ENCODE measurements at regions not wholly inside any gene's neighbourhood (a gene's known extent, or its start where the extent isn't known, plus 50 kb on each side); places are given as distances from the start of the nearest gene placed in this dataset.

DNA sequence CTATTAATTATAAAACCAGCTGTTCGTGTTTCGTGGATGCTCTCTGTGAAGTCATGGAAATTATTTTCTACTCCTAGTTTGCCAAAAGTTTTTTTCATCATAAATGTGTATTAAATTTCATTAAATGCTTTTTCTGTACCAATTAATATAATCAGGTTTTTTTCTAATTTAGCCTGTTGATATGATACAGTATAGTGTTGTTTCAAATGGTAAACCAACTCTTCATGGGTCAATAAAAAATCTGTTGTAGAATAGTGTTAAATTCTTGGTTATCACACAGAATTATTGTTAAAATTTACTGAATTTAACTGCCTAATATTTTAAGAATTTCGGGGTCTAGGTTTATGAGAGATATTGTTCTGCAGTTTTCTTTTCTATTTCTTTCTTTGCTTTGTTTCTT is 505.9 kb upstream of the MANEA start:
- WGBS, 2 donors, result 88 to 89% methylated on average over 3 of the region's 3 CpGs
- no peaks in the 10 kb centered on the region for H3K36me3 ChIP-seq

DNA sequence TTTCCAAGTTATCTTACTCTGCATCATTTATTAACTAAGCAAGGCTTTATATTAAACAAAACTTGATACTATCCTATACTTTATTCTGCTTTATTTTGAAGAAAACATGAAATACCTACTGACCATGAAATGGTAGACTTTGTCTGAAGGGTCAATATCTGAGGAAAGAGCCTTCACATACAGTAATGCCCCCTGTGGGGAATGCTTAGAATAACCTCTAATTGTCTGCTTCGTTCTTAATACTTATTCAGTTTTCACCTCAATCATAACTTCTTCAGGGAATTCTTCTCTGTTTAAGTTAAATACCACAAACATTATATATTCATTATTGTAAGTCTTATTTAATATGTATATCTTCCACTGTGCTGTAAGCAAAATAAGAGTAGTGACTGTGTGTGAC is 498.9 kb upstream of the MANEA start:
- H3K36me3 ChIP-seq, result no peaks in the 10 kb centered on the region
- no peaks in the 10 kb centered on the region for H3K27me3 ChIP-seq
- no peaks in the 10 kb centered on the region for H3K9me3 ChIP-seq
- no peak overlapping the region for H3K4me3 ChIP-seq
- 59 to 75% methylated on average over 1 of the region's 1 CpG for WGBS, 2 donors
- H3K27ac ChIP-seq, result no peak overlapping the region
- DNase-seq, result no peak
- TF ChIP-seq, protein P1, sequence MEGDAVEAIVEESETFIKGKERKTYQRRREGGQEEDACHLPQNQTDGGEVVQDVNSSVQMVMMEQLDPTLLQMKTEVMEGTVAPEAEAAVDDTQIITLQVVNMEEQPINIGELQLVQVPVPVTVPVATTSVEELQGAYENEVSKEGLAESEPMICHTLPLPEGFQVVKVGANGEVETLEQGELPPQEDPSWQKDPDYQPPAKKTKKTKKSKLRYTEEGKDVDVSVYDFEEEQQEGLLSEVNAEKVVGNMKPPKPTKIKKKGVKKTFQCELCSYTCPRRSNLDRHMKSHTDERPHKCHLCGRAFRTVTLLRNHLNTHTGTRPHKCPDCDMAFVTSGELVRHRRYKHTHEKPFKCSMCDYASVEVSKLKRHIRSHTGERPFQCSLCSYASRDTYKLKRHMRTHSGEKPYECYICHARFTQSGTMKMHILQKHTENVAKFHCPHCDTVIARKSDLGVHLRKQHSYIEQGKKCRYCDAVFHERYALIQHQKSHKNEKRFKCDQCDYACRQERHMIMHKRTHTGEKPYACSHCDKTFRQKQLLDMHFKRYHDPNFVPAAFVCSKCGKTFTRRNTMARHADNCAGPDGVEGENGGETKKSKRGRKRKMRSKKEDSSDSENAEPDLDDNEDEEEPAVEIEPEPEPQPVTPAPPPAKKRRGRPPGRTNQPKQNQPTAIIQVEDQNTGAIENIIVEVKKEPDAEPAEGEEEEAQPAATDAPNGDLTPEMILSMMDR (IDR thresholded peaks at IDR 0.05), result no peak
- TF ChIP-seq POLR2AphosphoS5 (IDR thresholded peaks at IDR 0.05) (no peak), EP300 (IDR thresholded peaks at IDR 0.05) (no peak), POLR2A (IDR thresholded peaks at IDR 0.05) (no peak)
- H3K4me1 ChIP-seq, result no peaks in the 10 kb centered on the region
- intact Hi-C loops (cut with DNase I), result no loop called here

More for the DNA sequence above, 505.9 kb upstream of the MANEA start:
- Histone ChIP-seq H3K27me3 (no peaks in the 10 kb centered on the region), H3K4me1 (no peaks in the 10 kb centered on the region), H3K4me3 (no peak overlapping the region), H3K9me3 (no peaks in the 10 kb centered on the region), H3K27ac (no peak overlapping the region)
- no peak for DNase-seq
- intact Hi-C loops (cut with DNase I), result no loop called here
- TF ChIP-seq EP300 (IDR thresholded peaks at IDR 0.05) (no peak), POLR2A (IDR thresholded peaks at IDR 0.05) (no peak), POLR2AphosphoS5 (IDR thresholded peaks at IDR 0.05) (no peak)
- TF ChIP-seq, protein P1 (IDR thresholded peaks at IDR 0.05), result no peak

DNA sequence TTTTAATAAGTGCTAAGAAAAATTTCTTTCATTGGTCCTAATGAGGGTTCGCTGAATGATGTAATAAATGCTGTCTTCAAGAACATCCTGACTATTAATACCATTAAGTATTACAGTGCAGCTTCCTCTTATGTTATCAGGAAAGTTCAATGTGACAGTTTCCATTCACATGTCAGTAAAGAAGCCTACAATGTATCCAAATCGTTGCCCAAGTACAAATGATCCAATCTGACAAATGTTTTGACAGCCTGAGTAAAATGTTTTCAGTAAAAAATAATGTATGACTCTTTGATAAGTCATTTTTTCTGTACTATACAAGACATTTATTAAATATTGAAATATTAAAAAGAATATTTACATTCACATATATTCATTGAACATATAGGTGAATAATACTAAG is 496.1 kb upstream of the MANEA start:
- no peak for TF ChIP-seq POLR2A (IDR thresholded peaks at IDR 0.05)
- TF ChIP-seq, protein P1 (IDR thresholded peaks at IDR 0.05), result no peak
- no peak for TF ChIP-seq POLR2AphosphoS5 (IDR thresholded peaks at IDR 0.05)
- no peak for TF ChIP-seq EP300 (IDR thresholded peaks at IDR 0.05)

DNA sequence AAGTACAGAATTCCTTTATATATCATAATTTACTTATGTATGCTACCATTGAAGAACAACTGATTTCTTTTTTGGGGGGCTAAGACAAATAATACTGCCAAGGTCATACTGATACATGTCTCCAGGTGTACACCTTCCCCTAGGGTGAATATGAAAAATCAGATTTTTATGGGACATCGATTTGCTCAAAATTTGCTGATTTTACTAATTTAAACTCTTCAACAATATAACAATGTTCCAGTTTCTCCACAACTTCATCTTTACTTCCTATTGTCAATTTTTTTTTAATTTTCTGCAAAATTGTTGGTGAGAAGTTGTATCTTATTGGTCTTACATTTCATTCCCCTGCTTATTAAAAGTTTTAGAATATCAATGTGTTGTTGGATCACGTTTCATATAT is 495.4 kb upstream of the MANEA start:
- intact Hi-C loops (cut with DNase I), result no loop called here
- no peaks in the 10 kb centered on the region for H3K36me3 ChIP-seq
- 63 to 92% methylated on average over 2 of the region's 2 CpGs for WGBS, 2 donors

More for the DNA sequence above, 496.1 kb upstream of the MANEA start:
- H3K9me3 ChIP-seq, result no peaks in the 10 kb centered on the region
- intact Hi-C loops (cut with DNase I), result no loop called here
- 47 to 55% methylated on average over 2 of the region's 2 CpGs for WGBS, 2 donors
- no peak overlapping the region for H3K27ac ChIP-seq
- no peak overlapping the region for H3K4me3 ChIP-seq
- H3K4me1 ChIP-seq, result no peaks in the 10 kb centered on the region
- no peaks in the 10 kb centered on the region for H3K27me3 ChIP-seq
- no peak for DNase-seq
- no peaks in the 10 kb centered on the region for H3K36me3 ChIP-seq

More for the DNA sequence above, 495.4 kb upstream of the MANEA start:
- TF ChIP-seq POLR2A (IDR thresholded peaks at IDR 0.05) (no peak), POLR2AphosphoS5 (IDR thresholded peaks at IDR 0.05) (no peak), EP300 (IDR thresholded peaks at IDR 0.05) (no peak)
- TF ChIP-seq, protein P1 (IDR thresholded peaks at IDR 0.05), result no peak
- Histone ChIP-seq H3K9me3 (no peaks in the 10 kb centered on the region), H3K27me3 (no peaks in the 10 kb centered on the region), H3K27ac (no peak overlapping the region), H3K4me1 (no peaks in the 10 kb centered on the region), H3K4me3 (no peak overlapping the region)
- no peak for DNase-seq
